IMR-90 (cell line): ENCODE measurements at regions not wholly inside any gene's neighbourhood (a gene's known extent, or its start where the extent isn't known, plus 50 kb on each side); places are given as distances from the start of the nearest gene placed in this dataset.

Source experiments
- ATAC-seq: fragments of 200-7000 bp; cut with Tn5 transposase; 2 replicates; pipeline ENCODE4 v1.9.1; 2020; ENCODE audit warnings: low read depth, mild to moderate bottlenecking, moderate library complexity
- BruUV-seq: library from RNA; stranded (reverse); fragments of 400-500 nt; replicated peaks from 2 replicates; lab custom pipeline; 2021; lab: Mats Ljungman, UMichigan
- CTCF ChIA-PET: fragments of 300-600 bp; formaldehyde crosslinking; extraction: SDS; loops from one replicate; lab custom pipeline; 2021; ENCODE audit warnings: antibody characterized with exemption; lab: Yijun Ruan, JAX
- POLR2A ChIA-PET: fragments of 300-600 bp; sonication (Branson Sonifier 250); formaldehyde crosslinking; loops from one replicate; lab custom pipeline; 2022; ENCODE audit warnings: antibody characterized with exemption; ENCODE audit not compliant: unreplicated experiment; lab: Charles Lee
- DNase-seq: peaks from one replicate; pipeline ENCODE4 v3.0.0; 2013
- H2AFZ ChIP-seq: replicated peaks from 2 replicates; pipeline ENCODE3; 2013; ENCODE audit warnings: low read length, mild to moderate bottlenecking; ENCODE audit not compliant: poor library complexity
- H2AK5ac ChIP-seq: 2 replicates; pipeline ENCODE4 v1.6.1; 2013; ENCODE audit warnings: low read depth, low read length, inconsistent platforms
- H2AK9ac ChIP-seq: replicated peaks from 2 replicates; pipeline ENCODE3; 2013; ENCODE audit warnings: mild to moderate bottlenecking, low read depth, low read length, moderate library complexity; ENCODE audit not compliant: poor library complexity
- H2BK120ac ChIP-seq: 2 replicates; pipeline ENCODE4 v1.6.1; 2013; ENCODE audit warnings: low read depth, low read length, inconsistent platforms
- H2BK15ac ChIP-seq: 3 replicates; pipeline ENCODE4 v1.6.1; 2013; ENCODE audit warnings: low read depth, low read length, inconsistent platforms
- H2BK20ac ChIP-seq: 2 replicates; pipeline ENCODE4 v1.6.1; 2013; ENCODE audit warnings: low read depth, mild to moderate bottlenecking, inconsistent platforms, low read length, moderate library complexity
- H2BK5ac ChIP-seq: 2 replicates; pipeline ENCODE4 v1.6.1; 2013; ENCODE audit warnings: mild to moderate bottlenecking, low read depth, low read length, inconsistent platforms; ENCODE audit not compliant: poor library complexity, severe bottlenecking
- H3K14ac ChIP-seq: replicated peaks from 2 replicates; pipeline ENCODE4 v1.6.1; 2013; ENCODE audit warnings: low read depth, low read length, inconsistent platforms
- H3K18ac ChIP-seq: 2 replicates; pipeline ENCODE4 v1.6.1; 2013; ENCODE audit warnings: low read depth, low read length, control low read depth
- H3K23ac ChIP-seq: 2 replicates; pipeline ENCODE4 v1.6.1; 2013; ENCODE audit warnings: low read depth, low read length, inconsistent platforms
- H3K27ac ChIP-seq: 2 replicates; pipeline ENCODE4 v1.5.1; 2013; ENCODE audit warnings: mild to moderate bottlenecking, control low read depth, low read length; ENCODE audit not compliant: insufficient read depth
- H3K27me3 ChIP-seq: 2 replicates; pipeline ENCODE4 v1.6.1; 2013; ENCODE audit warnings: low read length; ENCODE audit not compliant: control insufficient read depth, insufficient read depth
- H3K36me3 ChIP-seq: 2 replicates; pipeline ENCODE4 v1.6.1; 2013; ENCODE audit warnings: low read length, mixed read lengths; ENCODE audit not compliant: control insufficient read depth, insufficient read depth
- H3K4ac ChIP-seq: 2 replicates; pipeline ENCODE4 v1.6.1; 2013; ENCODE audit warnings: low read depth, low read length, inconsistent platforms
- H3K4me1 ChIP-seq: 2 replicates; pipeline ENCODE4 v1.6.1; 2013; ENCODE audit warnings: low read length, mixed read lengths; ENCODE audit not compliant: control insufficient read depth, insufficient read depth
- H3K4me2 ChIP-seq: 2 replicates; pipeline ENCODE4 v1.6.1; 2013; ENCODE audit warnings: low read depth, mild to moderate bottlenecking, control low read depth, low read length, moderate library complexity
- H3K4me3 ChIP-seq: 2 replicates; pipeline ENCODE4 v1.5.1; 2013; ENCODE audit warnings: low read depth, mild to moderate bottlenecking, control low read depth, low read length, moderate library complexity; ENCODE audit not compliant: insufficient read depth
- H3K56ac ChIP-seq: 2 replicates; pipeline ENCODE4 v1.6.1; 2013; ENCODE audit warnings: low read length, inconsistent platforms; ENCODE audit not compliant: insufficient read depth; ENCODE audit errors: extremely low read depth
- H3K79me1 ChIP-seq, 2 experiments: 2 replicates each; pipeline ENCODE4 v1.6.1; 2013; ENCODE audit warnings: low read length in 2 of 2, inconsistent platforms in 1 of 2, low read depth in 1 of 2
- H3K9ac ChIP-seq: 2 replicates; pipeline ENCODE4 v1.6.1; 2013; ENCODE audit warnings: low read depth, low read length, control low read depth
- H3K9me1 ChIP-seq: 2 replicates; pipeline ENCODE4 v1.6.1; 2013; ENCODE audit warnings: low read length, inconsistent platforms; ENCODE audit not compliant: insufficient read depth
- H3K9me3 ChIP-seq: 2 replicates; pipeline ENCODE4 v1.6.1; 2013; ENCODE audit warnings: low read length; ENCODE audit not compliant: control insufficient read depth, insufficient read depth
- H4K20me1 ChIP-seq: 2 replicates; pipeline ENCODE4 v1.6.1; 2013; ENCODE audit warnings: low read length, inconsistent platforms; ENCODE audit not compliant: insufficient read depth
- H4K5ac ChIP-seq: 2 replicates; pipeline ENCODE4 v1.6.1; 2013; ENCODE audit warnings: mild to moderate bottlenecking, low read depth, low read length, control low read depth
- H4K8ac ChIP-seq, 2 experiments: 2 replicates each; pipeline ENCODE4 v1.6.1; 2013; ENCODE audit warnings: low read depth in 2 of 2, low read length in 2 of 2, control low read depth in 1 of 2, inconsistent platforms in 1 of 2
- H4K91ac ChIP-seq: 2 replicates; pipeline ENCODE4 v1.6.1; 2013; ENCODE audit warnings: low read depth, low read length, inconsistent platforms; ENCODE audit not compliant: insufficient read depth
- BHLHE40 ChIP-seq: fragments of 150-350 bp; IDR thresholded peaks from 2 replicates; pipeline ENCODE4 v1.6.1; 2016; ENCODE audit warnings: mild to moderate bottlenecking, low read depth, low read length
- CEBPB ChIP-seq: IDR thresholded peaks from 2 replicates; pipeline ENCODE4 v1.6.1; 2012; ENCODE audit warnings: low read depth, low read length, improper control_type of control experiment
- WGBS, 2 experiments: methylation state at CpG; one replicate each; pipeline versions ENCODE4 v1.1.5 to v1.1.7; 2013; ENCODE audit warnings: missing lambda C conversion rate in 2 of 2; ENCODE audit not compliant: insufficient read length in 1 of 2; ENCODE audit errors: extremely low coverage in 2 of 2; 5-methylcytosine and 5-hydroxymethylcytosine counted together
- dilution Hi-C: fragments of 300-500 bp; cut with HindIII; formaldehyde crosslinking; loops from one replicate; pipeline ENCODE4 v1.14.3; 2018; ENCODE audit warnings: low sequenced_read_pairs; ENCODE audit not compliant: unreplicated experiment
- in situ Hi-C: fragments of 300-500 bp; cut with MboI; formaldehyde crosslinking; loops from 3 replicates; pipeline ENCODE4 v1.14.3; 2019; ENCODE audit warnings: low sequenced_read_pairs, inconsistent platforms, mixed read lengths
- intact Hi-C: fragments of 100-400 bp; cut with micrococcal nuclease; formaldehyde crosslinking; loops from 2 replicates; pipeline ENCODE4 v1.10.0; 2022

- Histone ChIP-seq H4K8ac (no peak overlapping the region), H3K9me1 (no peaks in the 10 kb centered on the region), H3K4me2 (no peak overlapping the region), H3K4me3 (no peak overlapping the region), H3K18ac (no peak overlapping the region), H2AFZ (no peak overlapping the region), H2BK120ac (no peak overlapping the region), H2BK5ac (no peak overlapping the region), H3K4me1 (no peaks in the 10 kb centered on the region), H3K79me1 (no peaks in the 10 kb centered on the region), H4K20me1 (no peaks in the 10 kb centered on the region), H2AK5ac (no peak overlapping the region), H2BK15ac (no peak overlapping the region), H3K36me3 (no peaks in the 10 kb centered on the region), H3K27ac (no peak overlapping the region), H2AK9ac (no peak overlapping the region), H3K9ac (no peak overlapping the region), H3K56ac (no peak overlapping the region), H3K4ac (no peak overlapping the region), H3K23ac (no peak overlapping the region), H4K91ac (no peak overlapping the region), H3K9me3 (peaks cover 2% of the 10 kb centered on the region), H3K27me3 (peaks cover 22% of the 10 kb centered on the region), H3K14ac (no peak overlapping the region), H2BK20ac (no peak overlapping the region), H4K5ac (no peak overlapping the region)
- ChIA-PET CTCF (no interaction called here), POLR2A (no interaction called here)
- DNase-seq (no peak), ATAC-seq (no peak)
- intact Hi-C loops (no loop called here), dilution Hi-C loops (no loop called here), in situ Hi-C loops (no loop called here)
- no CpG with 5 or more reads among the region's 2 CpGs for whole genome bisulfite sequencing, 2 experiments
- BruUV-seq: no TSS peak
- TF ChIP-seq CEBPB: peak; percentile 55
- TF ChIP-seq BHLHE40: no peak
These were observed 346.4 kb downstream of the SETD4 start for GRCh38 chr21:35713914-35714313.
